CD4-positive, alpha-beta T cell treated with Interleukin-12 subunit alpha and Interleukin-12 subunit beta, for 1 hour (primary cell): ENCODE measurements at regions not wholly inside any gene's neighbourhood (a gene's known extent, or its start where the extent isn't known, plus 50 kb on each side); places are given as distances from the start of the nearest gene placed in this dataset.
"Not testable (repeated sequence)": the region's sequence is repeated elsewhere in the genome, so short reads cannot be mapped to it uniquely, and the experiment has no call there.

ENCODE experiments used
- DNase-seq: peaks from one replicate; pipeline ENCODE4 v3.0.0-alpha.2; 2020

GRCh38 chr15:22134941-22135566 lies 54.7 kb downstream of the OR4M2 start:
- not testable (repeated sequence) for DNase-seq

GRCh38 chr15:22137572-22137971 lies 57.2 kb downstream of the OR4M2 start:
- DNase-seq = not testable (repeated sequence)

GRCh38 chr15:22141106-22141505 lies 60.8 kb downstream of the OR4M2 start:
- DNase-seq = not testable (repeated sequence)

GRCh38 chr15:22148109-22148508 lies 67.8 kb downstream of the OR4M2 start:
- not testable (repeated sequence) for DNase-seq

- DNase-seq = not testable (repeated sequence)
Measured at GRCh38 chr15:22158243-22158642, 77.9 kb downstream of the OR4M2 start.

- not testable (repeated sequence) for DNase-seq
Measured at GRCh38 chr15:22160283-22160682, 80.0 kb downstream of the OR4M2 start.

- DNase-seq = not testable (repeated sequence)
Measured at GRCh38 chr15:22160741-22161140, 80.4 kb downstream of the OR4M2 start.

GRCh38 chr15:22161398-22161797 lies 81.1 kb downstream of the OR4M2 start:
- DNase-seq = not testable (repeated sequence)

- DNase-seq = not testable (repeated sequence)
Measured at GRCh38 chr15:22163715-22164114, 83.4 kb downstream of the OR4M2 start.

GRCh38 chr15:22167521-22167920 lies 87.2 kb downstream of the OR4M2 start:
- not testable (repeated sequence) for DNase-seq

- DNase-seq = not testable (repeated sequence)
Measured at GRCh38 chr15:22173029-22173998, 93.0 kb downstream of the OR4M2 start.

- not testable (repeated sequence) for DNase-seq
Measured at GRCh38 chr15:22174088-22174487, 93.8 kb downstream of the OR4M2 start.

GRCh38 chr15:22177965-22178364 lies 97.6 kb downstream of the OR4M2 start:
- DNase-seq = not testable (repeated sequence)

GRCh38 chr15:22178438-22178837 lies 98.1 kb downstream of the OR4M2 start:
- DNase-seq = not testable (repeated sequence)

GRCh38 chr15:22179043-22179442 lies 98.7 kb downstream of the OR4M2 start:
- DNase-seq = not testable (repeated sequence)

GRCh38 chr15:22180611-22181010 lies 100.3 kb downstream of the OR4M2 start:
- not testable (repeated sequence) for DNase-seq

- not testable (repeated sequence) for DNase-seq
Measured at GRCh38 chr15:22184678-22185077, 104.4 kb downstream of the OR4M2 start.

GRCh38 chr15:22186846-22187532 lies 106.7 kb downstream of the OR4M2 start:
- DNase-seq = not testable (repeated sequence)

GRCh38 chr15:22191818-22192217 lies 111.5 kb downstream of the OR4M2 start:
- not testable (repeated sequence) for DNase-seq

- not testable (repeated sequence) for DNase-seq
Measured at GRCh38 chr15:22194739-22195617, 114.7 kb downstream of the OR4M2 start.

GRCh38 chr15:22196423-22196822 lies 116.1 kb downstream of the OR4M2 start:
- DNase-seq = not testable (repeated sequence)

- not testable (repeated sequence) for DNase-seq
Measured at GRCh38 chr15:22200417-22200816, 120.1 kb downstream of the OR4M2 start.
